GM18511 (cell line): ENCODE measurements at regions not wholly inside any gene's neighbourhood (a gene's known extent, or its start where the extent isn't known, plus 50 kb on each side); places are given as distances from the start of the nearest gene placed in this dataset.
"Not testable (repeated sequence)": the region's sequence is repeated elsewhere in the genome, so short reads cannot be mapped to it uniquely, and the experiment has no call there.

Experiments used
- ATAC-seq: cut with Tn5 transposase; IDR thresholded peaks from one replicate; pipeline ENCODE4 v1.9.1; 2021; ENCODE audit warnings: mild to moderate bottlenecking, moderate library complexity; ENCODE audit not compliant: unreplicated experiment

DNA sequence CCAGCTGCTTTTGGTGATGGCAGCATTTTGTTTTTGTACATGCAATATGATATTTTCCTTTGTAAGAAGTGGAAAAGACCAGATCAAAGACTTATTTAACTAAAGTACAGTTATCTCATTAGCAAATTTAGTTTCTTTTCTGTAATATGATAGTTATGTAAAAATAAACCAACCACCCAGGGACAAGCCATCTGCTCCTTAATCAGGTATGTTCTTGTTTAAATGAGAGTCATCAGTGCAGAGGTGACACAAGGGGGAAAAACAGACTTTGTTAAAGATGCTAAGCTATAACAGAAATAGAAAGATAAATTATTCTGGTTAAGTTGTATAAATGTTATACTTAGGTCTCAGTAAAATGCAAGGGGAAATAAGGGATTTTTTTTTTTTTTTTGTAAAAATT lies 805.7 kb upstream of the SEMA6A start:
- no peak for ATAC-seq

DNA sequence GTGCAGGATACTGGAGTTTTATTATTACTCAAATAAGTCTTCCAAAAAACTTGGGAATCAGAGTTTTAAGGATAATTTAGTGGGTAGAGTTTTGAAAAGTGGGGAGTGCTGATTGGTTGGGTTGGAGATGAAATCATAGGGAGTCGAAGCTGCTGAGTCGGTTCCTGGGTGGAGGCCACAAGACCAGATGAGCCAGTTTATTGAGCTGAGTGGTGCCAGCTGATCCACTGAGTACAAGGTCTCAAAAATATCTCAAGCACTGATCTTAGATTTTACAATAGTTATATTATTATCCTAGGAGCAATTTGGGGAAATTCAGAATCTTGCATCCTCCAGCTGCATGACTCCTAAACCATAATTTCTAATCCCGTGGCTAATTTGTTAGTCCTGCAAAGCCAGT lies 804.9 kb upstream of the SEMA6A start:
- no peak for ATAC-seq

DNA sequence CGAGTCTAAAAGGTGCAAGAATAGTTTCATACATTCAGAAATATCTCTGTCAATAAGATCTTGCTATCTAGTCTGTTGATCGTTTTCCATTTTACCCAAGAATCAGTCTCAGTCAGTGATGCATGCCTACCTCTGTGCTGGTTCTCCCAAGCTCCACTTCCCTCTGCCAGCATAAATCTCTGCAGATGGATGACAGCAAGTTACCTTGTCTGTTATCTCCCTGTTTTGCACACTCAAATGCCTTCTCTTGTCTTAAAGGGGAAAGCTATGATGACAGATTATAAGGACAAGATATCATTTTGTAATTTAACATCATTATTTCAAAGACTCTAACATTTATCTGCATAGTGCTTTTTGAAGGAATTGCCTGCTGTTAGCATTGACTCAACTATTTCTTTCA lies 802.1 kb upstream of the SEMA6A start:
- no peak for ATAC-seq

DNA sequence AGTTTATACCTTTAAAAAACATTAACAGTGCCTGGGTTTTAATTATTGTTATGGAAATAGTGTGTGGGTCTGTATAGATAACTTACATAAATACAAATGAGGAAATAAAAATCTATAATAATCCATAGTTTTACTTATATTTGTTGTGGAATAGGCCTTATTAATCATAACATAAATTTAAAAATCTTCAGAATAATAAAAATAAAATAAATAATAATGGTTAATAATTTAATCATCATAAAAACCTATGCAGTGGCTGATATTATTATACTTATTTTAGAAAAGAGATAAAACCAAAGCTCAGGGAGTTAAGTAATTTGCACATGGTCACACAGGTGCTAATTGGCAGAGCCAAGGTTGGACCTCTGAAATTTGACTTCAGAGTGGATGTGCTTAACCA lies 785.3 kb upstream of the SEMA6A start:
- no peak for ATAC-seq

DNA sequence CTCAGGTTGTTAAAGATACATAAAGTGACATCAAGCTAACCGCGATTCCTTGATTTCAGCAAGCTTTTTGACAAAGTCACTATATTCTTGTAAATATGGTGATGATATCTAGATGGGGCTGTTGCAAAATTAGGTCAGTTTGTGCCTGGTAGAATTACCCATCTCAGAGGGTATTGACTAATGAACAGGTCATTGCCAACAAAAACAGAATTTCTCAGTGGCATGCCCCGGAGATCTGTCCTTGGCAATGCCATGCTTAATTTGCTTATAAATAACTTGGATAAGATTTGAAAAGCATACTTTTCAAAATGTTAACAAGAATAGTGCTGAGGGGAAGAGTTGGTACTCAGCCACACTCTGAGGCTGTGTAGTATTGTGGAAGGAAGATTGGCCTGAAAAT lies 783.3 kb upstream of the SEMA6A start:
- no peak for ATAC-seq

DNA sequence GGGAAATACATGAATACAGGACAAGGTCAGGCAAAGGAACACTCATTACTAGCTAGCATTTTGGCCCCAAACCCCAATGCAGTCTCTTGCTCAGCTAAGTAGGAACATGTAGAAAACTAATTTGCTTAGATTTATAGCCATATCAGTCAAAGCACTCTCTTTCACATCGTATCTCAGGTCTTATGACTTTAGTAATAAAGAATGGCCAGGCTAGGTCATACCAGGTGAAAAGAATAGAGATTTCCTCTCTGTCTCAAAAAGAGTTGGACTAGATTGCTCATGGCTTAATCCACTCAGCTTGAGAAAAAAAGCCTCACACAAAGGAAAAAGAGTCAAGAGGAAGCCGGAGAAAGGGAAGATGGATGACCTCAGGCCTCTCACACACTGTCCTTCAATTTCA lies 772.7 kb upstream of the SEMA6A start:
- ATAC-seq = no peak

DNA sequence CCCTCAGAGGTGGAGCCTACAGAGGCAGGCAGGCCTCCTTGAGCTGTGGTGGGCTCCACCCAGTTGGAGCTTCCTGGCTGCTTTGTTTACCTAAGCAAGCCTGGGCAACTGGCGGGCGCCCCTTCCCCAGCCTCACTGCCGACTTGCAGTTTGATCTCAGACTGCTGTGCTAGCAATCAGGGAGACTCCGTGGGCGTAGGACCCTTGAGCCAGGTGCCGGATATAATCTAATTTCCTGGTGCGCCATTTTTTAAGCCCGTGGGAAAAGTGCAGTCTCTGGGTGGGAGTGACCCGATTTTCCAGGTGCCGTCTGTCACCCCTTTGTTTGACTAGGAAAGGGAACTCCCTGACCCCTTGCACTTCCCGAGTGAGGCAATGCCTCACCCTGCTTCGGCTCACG lies 769.1 kb upstream of the SEMA6A start:
- ATAC-seq = not testable (repeated sequence)

DNA sequence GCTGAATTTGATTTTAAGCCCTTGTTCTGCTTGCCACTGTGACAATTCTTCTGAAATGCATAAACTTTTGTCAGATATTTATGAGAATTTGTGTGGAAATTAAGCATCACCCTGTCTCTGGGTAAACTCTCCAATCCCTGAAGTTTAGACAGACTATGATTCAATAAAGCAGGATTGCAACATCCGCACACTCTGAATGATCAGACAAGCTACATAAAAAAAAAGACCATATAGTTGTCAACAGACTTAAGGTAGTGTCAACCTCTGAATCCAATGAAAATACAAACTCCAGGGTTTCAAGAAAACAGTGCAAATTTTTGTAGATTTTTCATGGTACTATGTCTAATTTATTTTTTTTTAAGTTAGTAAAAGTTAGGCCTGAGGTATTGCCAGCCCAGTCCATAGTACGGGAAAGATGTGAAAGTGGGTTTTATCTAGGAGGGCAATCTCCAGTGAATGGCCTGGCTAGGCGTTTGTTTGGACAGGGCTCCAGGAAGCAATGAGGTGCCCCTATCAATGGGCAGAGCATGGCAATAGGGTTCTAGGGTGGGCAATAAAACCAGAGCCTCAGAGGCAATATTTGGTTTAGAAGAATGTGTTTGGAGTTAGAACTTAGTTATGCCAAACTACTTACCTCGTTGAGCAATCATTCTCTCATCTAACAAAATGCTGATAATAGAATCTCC lies 762.6 kb upstream of the SEMA6A start:
- ATAC-seq = no peak

DNA sequence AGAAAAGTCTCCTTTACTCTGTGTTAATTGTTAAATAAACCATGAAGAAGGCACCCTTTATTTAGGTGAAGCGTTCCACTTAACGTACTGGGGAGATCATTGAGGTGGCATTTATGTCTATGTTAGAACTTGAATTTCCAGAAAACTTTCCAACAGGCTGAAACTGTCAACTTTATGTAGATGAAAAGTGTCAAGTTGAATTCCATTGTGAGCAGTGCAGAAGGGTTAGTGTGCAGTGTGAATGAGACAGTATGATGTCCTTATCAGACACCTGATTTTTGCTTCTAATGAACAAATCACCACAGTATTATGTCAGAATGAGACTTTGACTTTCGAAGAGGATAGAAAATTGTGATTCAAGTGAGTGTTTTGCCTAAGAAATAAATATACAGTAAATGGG lies 761.6 kb upstream of the SEMA6A start:
- ATAC-seq = no peak

DNA sequence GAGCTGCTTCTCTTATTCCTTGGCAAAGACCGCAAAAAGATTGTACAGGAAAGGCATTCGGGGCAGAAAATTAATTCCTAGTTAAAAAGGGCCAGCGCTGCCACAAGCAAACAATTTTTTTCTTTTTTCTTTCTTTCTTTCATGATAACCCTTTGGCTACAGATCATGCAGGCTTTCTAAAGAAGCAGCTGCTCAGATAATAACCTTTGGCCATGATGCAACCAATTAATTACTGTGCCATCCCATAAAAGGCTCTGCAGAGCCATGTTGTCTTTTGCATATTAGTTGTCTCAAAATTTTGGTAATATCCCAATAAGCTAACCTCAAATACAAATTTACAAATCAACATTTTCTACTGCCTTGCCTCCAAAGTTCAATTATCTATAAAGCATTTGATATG lies 758.4 kb upstream of the SEMA6A start:
- ATAC-seq = no peak

DNA sequence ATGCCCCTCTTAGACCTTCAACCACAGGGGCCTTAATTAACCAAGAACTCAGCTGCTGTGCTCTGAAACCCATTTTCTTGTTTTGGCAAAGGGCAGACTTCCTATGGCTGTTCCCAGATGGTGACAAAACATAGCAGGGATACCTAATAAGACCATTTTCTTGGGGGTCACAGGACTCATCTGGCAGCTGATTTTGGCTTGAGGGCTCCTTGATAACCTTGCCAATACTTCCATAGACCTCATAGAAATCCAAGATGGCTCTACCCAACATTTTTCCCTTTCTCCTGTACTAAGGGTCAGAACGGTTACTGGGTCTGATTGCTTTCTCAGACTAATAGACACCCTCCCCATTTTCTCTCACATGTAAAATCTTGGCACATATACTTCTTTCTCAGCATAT lies 757.7 kb upstream of the SEMA6A start:
- no peak for ATAC-seq

DNA sequence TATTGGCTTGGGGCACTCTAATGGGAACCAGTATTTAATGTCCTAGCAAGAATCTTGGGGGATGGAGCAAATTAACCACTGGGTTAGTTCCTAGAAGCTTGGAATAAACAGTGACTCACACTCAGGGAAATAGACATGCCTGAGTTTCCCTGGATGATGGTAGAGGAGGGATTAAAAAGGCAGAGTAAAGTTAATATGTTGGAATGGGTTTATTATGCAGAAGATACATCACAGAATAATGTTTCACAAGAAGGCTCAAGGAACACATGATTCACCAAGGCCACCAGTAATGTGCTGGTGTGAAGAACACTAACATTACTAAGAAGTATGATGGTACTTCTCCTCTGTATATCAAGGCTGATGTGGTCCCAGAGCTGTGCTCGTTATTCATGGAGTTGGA lies 752.9 kb upstream of the SEMA6A start:
- ATAC-seq = no peak

DNA sequence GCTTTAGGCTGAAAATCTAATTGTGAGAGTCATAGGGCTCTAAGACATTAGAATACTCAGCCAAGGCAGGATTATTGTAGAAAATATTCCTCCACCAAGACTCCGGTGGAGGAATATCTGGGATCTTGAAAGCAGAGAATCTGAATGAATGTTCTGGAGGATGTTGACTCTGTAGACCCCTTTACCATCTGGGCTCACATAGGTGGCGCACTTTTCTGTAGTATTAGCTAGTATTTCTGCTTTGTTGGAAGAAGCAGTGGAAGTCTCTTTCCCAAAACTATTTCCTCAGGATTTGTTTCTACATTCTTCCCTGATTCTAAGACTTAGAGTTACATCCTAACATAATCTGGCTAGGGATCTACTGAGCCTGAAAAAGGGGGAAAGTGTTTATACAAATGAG lies 752.4 kb upstream of the SEMA6A start:
- no peak for ATAC-seq

DNA sequence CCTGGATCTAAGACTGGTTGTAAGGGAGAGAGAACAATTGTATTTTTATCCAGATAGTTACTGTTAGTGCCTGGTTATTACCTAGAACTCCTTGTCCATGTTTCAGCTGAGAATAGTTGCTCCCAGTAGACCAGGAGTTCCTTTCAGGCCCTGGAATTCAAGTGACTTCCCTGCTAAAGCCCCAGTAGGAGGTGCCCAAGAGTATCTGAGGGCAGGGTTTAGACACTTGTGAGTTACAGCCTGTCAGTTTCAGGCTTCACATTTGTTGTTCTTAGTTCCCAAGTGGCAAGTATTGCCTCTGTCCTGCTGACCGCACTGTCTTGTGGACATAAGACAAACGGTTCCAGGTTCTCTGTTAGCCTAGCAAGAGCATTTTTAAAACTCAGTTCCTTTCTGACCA lies 743.9 kb upstream of the SEMA6A start:
- ATAC-seq = no peak

DNA sequence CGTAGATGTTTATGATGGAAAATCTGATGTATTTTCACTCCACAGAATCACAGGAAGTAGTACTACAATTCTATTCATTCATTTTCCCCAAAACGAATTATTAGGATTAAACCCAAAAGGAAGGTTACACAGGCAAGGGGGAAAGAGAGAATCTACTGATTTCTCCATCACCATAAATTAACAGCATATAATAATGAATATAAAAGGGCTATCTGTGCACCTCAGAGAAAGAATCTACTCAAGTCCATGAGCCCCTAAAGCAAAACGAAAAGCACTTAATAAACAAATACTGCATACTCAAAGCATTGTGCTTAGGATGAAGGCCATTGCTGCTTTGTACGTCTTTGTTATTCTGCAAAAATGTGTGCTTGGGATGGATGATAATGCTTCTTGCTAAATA lies 740.5 kb upstream of the SEMA6A start:
- ATAC-seq = no peak

DNA sequence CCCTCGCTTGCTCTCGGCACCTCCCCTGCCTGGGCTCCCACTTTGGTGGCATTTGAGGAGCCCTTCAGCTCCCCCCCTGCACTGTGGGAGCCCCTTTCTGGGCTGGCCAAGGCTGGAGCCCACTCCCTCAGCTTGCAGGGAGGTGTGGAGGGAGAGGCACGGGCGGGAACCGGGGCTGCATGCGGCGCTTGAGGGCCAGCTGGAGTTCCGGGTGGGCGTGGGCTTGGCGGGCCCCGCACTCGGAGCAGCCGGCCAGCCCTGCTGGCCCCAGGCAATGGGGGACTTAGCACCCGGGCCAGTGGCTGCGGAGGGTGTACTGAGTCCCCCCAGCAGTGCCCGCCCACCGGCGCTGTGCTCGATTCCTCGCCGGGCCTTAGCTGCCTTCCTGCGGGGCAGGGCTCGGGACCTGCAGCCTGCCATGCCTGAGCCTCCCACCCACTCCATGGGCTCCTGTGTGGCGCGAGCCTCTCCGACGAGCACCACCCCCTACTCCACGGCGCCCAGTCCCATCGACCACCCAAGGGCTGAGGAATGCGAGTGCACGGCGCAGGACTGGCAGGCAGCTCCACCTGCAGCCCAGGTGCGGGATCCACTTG lies 730.0 kb upstream of the SEMA6A start:
- not testable (repeated sequence) for ATAC-seq

DNA sequence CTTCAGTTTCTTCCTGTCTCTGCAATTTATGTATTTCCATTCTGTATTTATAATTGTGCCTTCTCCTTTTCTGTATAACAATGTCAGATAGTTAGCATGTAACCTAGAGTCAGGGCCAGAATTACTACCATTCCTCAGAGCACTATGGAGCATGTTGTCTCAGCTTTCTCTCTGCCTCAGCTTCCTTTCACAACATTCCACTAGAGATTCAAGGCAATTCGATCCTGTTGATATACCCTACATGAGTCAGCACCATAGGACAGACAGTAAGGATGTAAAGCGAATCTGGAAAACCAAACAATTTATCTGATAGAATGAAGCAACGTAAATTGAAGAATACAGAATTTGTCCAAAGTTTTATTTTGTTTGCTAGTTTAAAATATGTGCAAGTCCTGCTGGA lies 728.3 kb upstream of the SEMA6A start:
- no peak for ATAC-seq

DNA sequence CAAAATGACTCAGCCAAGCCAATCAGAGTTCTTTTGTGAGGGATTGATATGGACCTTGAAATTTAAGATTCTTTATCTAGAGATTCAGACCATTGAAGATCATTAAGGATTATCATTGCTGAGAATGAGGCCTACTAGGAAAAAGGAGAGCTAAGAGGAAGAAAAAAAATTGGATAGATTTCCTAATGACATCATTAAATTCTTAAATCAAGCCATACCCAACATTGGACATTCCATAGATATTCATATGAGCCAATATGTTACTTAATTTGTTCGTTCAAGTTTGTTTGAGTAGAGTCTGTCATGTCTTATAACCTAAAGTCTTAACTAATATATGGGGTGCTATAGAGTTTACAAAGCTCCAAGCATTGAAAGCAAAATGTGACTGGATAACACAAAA lies 727.9 kb upstream of the SEMA6A start:
- ATAC-seq = no peak

DNA sequence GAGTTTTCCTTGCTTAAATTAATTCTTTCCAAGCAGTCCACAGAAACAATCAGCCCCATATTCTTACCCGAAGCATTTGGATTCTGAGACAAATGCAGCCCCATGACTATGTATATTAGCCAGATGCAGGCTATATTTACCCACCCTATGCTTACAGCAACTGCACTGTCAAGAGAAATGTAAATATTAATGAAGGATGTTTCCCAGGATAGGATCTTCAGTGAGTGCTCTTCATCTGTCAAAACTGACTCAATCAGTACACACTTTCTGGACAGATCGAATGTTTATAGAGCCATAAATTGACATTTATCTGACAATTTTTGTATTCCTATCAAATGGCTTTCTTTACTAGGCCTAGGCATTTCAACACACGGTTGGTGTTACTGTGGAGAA lies 725.3 kb upstream of the SEMA6A start:
- no peak for ATAC-seq

DNA sequence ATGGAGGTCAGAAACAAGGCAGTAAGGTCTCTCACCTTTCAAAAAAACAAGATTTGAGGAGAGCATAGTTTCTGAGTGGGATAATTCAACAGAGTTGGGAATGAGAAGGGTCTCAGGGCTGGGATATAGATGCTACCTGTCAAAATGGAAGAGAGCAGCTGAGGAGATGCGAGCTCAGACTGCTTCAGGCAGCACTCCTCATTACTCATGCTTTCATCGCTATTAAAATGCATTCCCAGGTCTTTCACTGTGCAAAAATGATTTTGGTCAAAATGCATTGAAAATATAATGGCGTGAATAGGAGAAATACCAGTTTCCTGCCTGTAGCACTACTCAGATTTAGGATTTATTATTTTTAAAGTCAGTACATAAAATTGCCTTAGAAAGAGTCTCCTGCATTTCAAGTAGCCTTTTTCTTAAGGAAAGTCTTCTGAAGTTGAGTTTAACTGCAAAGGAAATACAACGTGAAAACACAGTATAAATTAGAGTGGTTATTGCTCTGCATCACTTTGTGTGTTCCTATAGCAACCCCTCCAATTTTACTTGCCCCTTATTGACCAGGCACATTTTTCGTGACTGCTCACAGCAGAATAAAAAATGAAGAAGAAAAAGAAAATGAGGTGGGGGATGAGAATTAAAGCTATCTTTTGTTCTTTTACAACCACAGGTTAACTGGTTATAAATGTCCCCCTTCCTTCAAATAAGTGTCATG lies 724.8 kb upstream of the SEMA6A start:
- no peak for ATAC-seq

DNA sequence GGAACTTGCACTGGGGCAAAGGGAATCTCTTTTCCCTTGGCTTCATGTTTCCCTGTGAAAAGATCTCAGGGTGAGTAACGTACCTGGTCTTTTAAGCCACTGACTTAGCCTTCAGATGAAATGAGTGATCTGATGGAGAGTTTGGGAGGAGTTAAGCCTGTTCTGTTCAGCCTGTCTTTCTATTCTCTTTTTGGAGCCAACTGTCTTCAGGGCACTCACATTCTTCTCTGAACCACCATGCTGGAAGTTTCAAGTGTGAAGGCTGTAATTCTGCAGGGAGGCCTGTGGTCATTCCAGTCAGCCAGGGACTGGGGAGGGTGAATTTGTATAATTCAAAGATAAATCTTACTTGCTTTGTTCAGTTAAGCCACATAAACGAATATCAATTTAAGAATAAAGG lies 722.2 kb upstream of the SEMA6A start:
- ATAC-seq = no peak

DNA sequence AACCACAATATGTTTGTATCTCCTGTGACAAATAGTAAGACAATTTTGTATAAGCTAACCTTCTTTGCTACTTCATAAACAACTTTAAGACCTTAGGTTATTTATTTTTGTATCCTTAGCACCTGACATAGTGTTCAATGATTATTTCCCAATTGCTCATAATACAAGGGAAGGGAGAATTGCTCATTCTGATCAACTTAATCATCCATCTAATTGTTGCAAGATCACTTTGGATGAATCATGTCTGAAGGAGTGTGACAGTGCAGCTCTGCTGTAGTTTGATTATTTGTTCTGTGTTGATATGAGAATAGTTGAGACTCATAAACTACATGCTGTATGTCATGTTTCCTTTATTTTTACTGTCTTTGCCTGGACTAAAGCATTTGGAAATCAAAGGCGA lies 721.3 kb upstream of the SEMA6A start:
- ATAC-seq = no peak

DNA sequence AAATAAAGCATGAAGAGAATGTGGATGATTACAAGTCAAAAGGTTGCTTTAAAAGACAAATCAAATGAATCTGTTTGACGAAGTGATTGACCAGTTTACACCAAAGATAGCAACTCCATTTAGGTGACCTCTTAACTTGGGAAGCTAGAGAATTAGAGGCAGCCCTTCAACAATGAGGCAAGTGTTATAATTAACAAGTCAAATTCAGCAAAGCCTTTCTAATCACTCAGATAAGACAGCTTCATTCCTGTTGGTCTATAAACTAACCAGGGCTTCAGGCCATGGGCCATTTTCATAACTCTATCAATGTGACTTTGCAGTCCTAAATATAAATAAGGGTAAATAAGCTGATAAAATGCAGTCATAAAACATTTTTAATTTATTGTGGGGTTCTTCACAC lies 712.2 kb upstream of the SEMA6A start:
- ATAC-seq = no peak
